GM23338 (cell line): ENCODE measurements at regions not wholly inside any gene's neighbourhood (a gene's known extent, or its start where the extent isn't known, plus 50 kb on each side); places are given as distances from the start of the nearest gene placed in this dataset.

Source experiments
- ATAC-seq: fragments of 200-7000 bp; cut with Tn5 transposase; 3 replicates; pipeline ENCODE4 v1.9.1; 2020
- DNase-seq: peaks from one replicate; pipeline ENCODE4 v3.0.0-alpha.2; 2015; ENCODE audit warnings: low spot score
- H2AFZ ChIP-seq: fragments of 200-600 bp; sonication (generic); 2 replicates; pipeline ENCODE4 v1.8.0; 2016; ENCODE audit warnings: antibody characterized with exemption, mild to moderate bottlenecking, moderate library complexity
- H3F3A ChIP-seq: fragments of 200-600 bp; sonication (generic); replicated peaks from 2 replicates; pipeline ENCODE4 v1.8.0; 2017; ENCODE audit warnings: antibody characterized with exemption, mixed run types, low read depth
- H3K27ac ChIP-seq: fragments of 200-600 bp; sonication (generic); 2 replicates; pipeline ENCODE4 v1.6.1; 2016; ENCODE audit warnings: low read depth
- H3K27me3 ChIP-seq: fragments of 200-600 bp; sonication (generic); 2 replicates; pipeline ENCODE4 v1.8.0; 2016; ENCODE audit warnings: mild to moderate bottlenecking, mixed run types, moderate library complexity; ENCODE audit not compliant: insufficient read depth
- H3K36me3 ChIP-seq: fragments of 200-600 bp; sonication (generic); 2 replicates; pipeline ENCODE4 v1.8.0; 2016; ENCODE audit warnings: mild to moderate bottlenecking; ENCODE audit not compliant: insufficient read depth
- H3K4me1 ChIP-seq: fragments of 200-600 bp; sonication (generic); 2 replicates; pipeline ENCODE4 v1.8.0; 2016; ENCODE audit warnings: mild to moderate bottlenecking, moderate library complexity; ENCODE audit not compliant: insufficient read depth
- H3K4me2 ChIP-seq: fragments of 200-600 bp; sonication (generic); 2 replicates; pipeline ENCODE4 v1.7.1; 2017; ENCODE audit warnings: mixed run types
- H3K4me3 ChIP-seq: fragments of 200-600 bp; sonication (generic); 2 replicates; pipeline ENCODE4 v1.6.1; 2016; ENCODE audit warnings: mixed run types
- H3K79me2 ChIP-seq: fragments of 200-600 bp; sonication (generic); replicated peaks from 2 replicates; pipeline ENCODE4 v1.8.0; 2017; ENCODE audit warnings: mild to moderate bottlenecking; ENCODE audit not compliant: insufficient read depth
- H3K9me2 ChIP-seq: fragments of 200-600 bp; sonication (generic); 2 replicates; pipeline ENCODE4 v1.8.0; 2017; ENCODE audit not compliant: insufficient read depth
- H4K20me1 ChIP-seq: fragments of 200-600 bp; sonication (generic); replicated peaks from 2 replicates; pipeline ENCODE4 v1.8.0; 2017; ENCODE audit warnings: mild to moderate bottlenecking; ENCODE audit not compliant: insufficient read depth
- H3K27ac Mint-ChIP-seq: 2 replicates; pipeline ENCODE4 v1.8.0; 2020; ENCODE audit warnings: inconsistent platforms, mild to moderate bottlenecking, moderate library complexity, mixed read lengths
- H3K27me3 Mint-ChIP-seq: 3 replicates; pipeline ENCODE4 v1.8.0; 2022; ENCODE audit warnings: low read depth, mild to moderate bottlenecking, moderate library complexity, mixed read lengths, inconsistent platforms; ENCODE audit not compliant: insufficient read depth, poor library complexity
- H3K36me3 Mint-ChIP-seq: 3 replicates; pipeline ENCODE4 v1.8.0; 2021; ENCODE audit warnings: low read depth, mild to moderate bottlenecking, inconsistent platforms, moderate library complexity, mixed read lengths
- H3K4me1 Mint-ChIP-seq: 3 replicates; pipeline ENCODE4 v1.8.0; 2020; ENCODE audit warnings: mild to moderate bottlenecking, inconsistent platforms, mixed read lengths
- H3K4me3 Mint-ChIP-seq: 3 replicates; pipeline ENCODE4 v1.8.0; 2021; ENCODE audit warnings: moderate library complexity, mild to moderate bottlenecking, inconsistent platforms, mixed read lengths
- H3K9me3 Mint-ChIP-seq: 3 replicates; pipeline ENCODE4 v1.8.0; 2020; ENCODE audit warnings: moderate library complexity, mild to moderate bottlenecking, inconsistent platforms, mixed read lengths
- EZH2 ChIP-seq: fragments of 200-600 bp; sonication (generic); IDR thresholded peaks from one replicate; pipeline ENCODE4 v1.8.0; 2017; ENCODE audit warnings: antibody characterized with exemption, mild to moderate bottlenecking, low read depth; ENCODE audit not compliant: unreplicated experiment
- EZH2phosphoT487 ChIP-seq: fragments of 200-600 bp; sonication (generic); IDR thresholded peaks from one replicate; pipeline ENCODE4 v1.8.1; 2018; ENCODE audit warnings: antibody characterized with exemption; ENCODE audit not compliant: unreplicated experiment
- NANOG ChIP-seq: IDR thresholded peaks from 2 replicates; pipeline ENCODE4 v1.6.1; 2016; ENCODE audit warnings: antibody characterized with exemption, borderline replicate concordance
- POLR2AphosphoS5 ChIP-seq: IDR thresholded peaks from 2 replicates; pipeline ENCODE4 v1.6.1; 2016; ENCODE audit warnings: antibody characterized with exemption, low read depth
- ZNF462 ChIP-seq: fragments of 250-450 bp; sonication (Bioruptor Pico); IDR thresholded peaks from 2 replicates; pipeline ENCODE4 v1.5.0; 2020; ENCODE audit warnings: mild to moderate bottlenecking, moderate library complexity
- TF ChIP-seq, protein P1 (sequence below): IDR thresholded peaks from one replicate; pipeline ENCODE4 v1.6.1; 2018; ENCODE audit warnings: antibody characterized with exemption; ENCODE audit not compliant: unreplicated experiment

DNA sequence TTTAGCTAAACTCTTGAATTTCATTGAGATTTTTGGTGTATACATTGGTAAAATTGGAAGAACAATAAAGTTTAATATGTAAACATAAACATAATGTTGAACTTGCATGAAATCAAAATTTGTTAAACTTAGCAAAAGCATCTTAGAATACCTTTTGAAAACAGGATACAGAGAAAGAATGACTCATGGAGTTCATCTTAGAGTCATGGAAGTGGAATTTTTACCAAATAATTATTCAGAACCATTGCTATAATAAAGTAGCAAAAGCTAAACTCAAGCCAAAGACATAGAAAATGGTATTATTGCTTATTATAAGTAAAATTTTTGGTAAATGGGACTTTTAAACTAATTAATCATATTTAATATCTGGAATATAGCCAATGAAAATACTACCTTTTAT lies 841.6 kb upstream of the SLC39A10 start:
- ATAC-seq (no peak), DNase-seq (no peak)
- no peak for TF ChIP-seq POLR2AphosphoS5
- no peak for TF ChIP-seq ZNF462 (CRISPR knock-in tag)
- TF ChIP-seq NANOG, result no peak
- TF ChIP-seq EZH2, result no peak
- no peak for TF ChIP-seq EZH2phosphoT487
- TF ChIP-seq, protein P1, sequence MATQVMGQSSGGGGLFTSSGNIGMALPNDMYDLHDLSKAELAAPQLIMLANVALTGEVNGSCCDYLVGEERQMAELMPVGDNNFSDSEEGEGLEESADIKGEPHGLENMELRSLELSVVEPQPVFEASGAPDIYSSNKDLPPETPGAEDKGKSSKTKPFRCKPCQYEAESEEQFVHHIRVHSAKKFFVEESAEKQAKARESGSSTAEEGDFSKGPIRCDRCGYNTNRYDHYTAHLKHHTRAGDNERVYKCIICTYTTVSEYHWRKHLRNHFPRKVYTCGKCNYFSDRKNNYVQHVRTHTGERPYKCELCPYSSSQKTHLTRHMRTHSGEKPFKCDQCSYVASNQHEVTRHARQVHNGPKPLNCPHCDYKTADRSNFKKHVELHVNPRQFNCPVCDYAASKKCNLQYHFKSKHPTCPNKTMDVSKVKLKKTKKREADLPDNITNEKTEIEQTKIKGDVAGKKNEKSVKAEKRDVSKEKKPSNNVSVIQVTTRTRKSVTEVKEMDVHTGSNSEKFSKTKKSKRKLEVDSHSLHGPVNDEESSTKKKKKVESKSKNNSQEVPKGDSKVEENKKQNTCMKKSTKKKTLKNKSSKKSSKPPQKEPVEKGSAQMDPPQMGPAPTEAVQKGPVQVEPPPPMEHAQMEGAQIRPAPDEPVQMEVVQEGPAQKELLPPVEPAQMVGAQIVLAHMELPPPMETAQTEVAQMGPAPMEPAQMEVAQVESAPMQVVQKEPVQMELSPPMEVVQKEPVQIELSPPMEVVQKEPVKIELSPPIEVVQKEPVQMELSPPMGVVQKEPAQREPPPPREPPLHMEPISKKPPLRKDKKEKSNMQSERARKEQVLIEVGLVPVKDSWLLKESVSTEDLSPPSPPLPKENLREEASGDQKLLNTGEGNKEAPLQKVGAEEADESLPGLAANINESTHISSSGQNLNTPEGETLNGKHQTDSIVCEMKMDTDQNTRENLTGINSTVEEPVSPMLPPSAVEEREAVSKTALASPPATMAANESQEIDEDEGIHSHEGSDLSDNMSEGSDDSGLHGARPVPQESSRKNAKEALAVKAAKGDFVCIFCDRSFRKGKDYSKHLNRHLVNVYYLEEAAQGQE, result no peak
- Histone ChIP-seq H3F3A (no peaks in the 10 kb centered on the region), H2AFZ (no peak overlapping the region), H3K9me2 (no peaks in the 10 kb centered on the region), H4K20me1 (no peaks in the 10 kb centered on the region), H3K4me2 (no peak overlapping the region), H3K36me3 (no peaks in the 10 kb centered on the region), H3K4me1 (no peaks in the 10 kb centered on the region), H3K27ac (no peak overlapping the region), H3K27me3 (no peaks in the 10 kb centered on the region), H3K4me3 (no peak overlapping the region), H3K79me2 (no peaks in the 10 kb centered on the region)
- Mint-ChIP-seq H3K27me3 (no peaks in the 10 kb centered on the region), H3K4me3 (no peak overlapping the region), H3K36me3 (no peaks in the 10 kb centered on the region), H3K9me3 (no peaks in the 10 kb centered on the region), H3K27ac (no peak overlapping the region), H3K4me1 (no peaks in the 10 kb centered on the region)
